Neural progenitor cell (in vitro differentiated cells): ENCODE measurements at regions not wholly inside any gene's neighbourhood (a gene's known extent, or its start where the extent isn't known, plus 50 kb on each side); places are given as distances from the start of the nearest gene placed in this dataset.

Experiments used
- DNase-seq: peaks from one replicate; pipeline ENCODE4 v3.0.0-alpha.2; 2016; ENCODE audit warnings: low spot score
- H2AFZ ChIP-seq: fragments of 200-600 bp; sonication (generic); replicated peaks from 2 replicates; pipeline ENCODE4 v1.6.1; 2016; ENCODE audit warnings: antibody characterized with exemption
- H3F3A ChIP-seq: fragments of 200-600 bp; sonication (generic); 2 replicates; pipeline ENCODE4 v1.6.1; 2016; ENCODE audit warnings: antibody characterized with exemption, low read depth
- H3K27ac ChIP-seq: fragments of 200-600 bp; sonication (generic); 2 replicates; pipeline ENCODE4 v1.5.1; 2016; ENCODE audit warnings: mild to moderate bottlenecking
- H3K27me3 ChIP-seq: fragments of 200-600 bp; sonication (generic); 2 replicates; pipeline ENCODE4 v1.6.1; 2016; ENCODE audit warnings: mild to moderate bottlenecking, moderate library complexity
- H3K36me3 ChIP-seq: fragments of 200-600 bp; sonication (generic); 2 replicates; pipeline ENCODE4 v1.5.1; 2016
- H3K4me1 ChIP-seq: fragments of 200-600 bp; sonication (generic); 2 replicates; pipeline ENCODE4 v1.6.1; 2016; ENCODE audit warnings: mixed run types
- H3K4me2 ChIP-seq: fragments of 200-600 bp; sonication (generic); 2 replicates; pipeline ENCODE4 v1.6.1; 2016
- H3K4me3 ChIP-seq: fragments of 200-600 bp; sonication (generic); 2 replicates; pipeline ENCODE4 v1.5.1; 2016
- H3K79me2 ChIP-seq: fragments of 200-600 bp; sonication (generic); 2 replicates; pipeline ENCODE4 v1.6.1; 2016; ENCODE audit warnings: low read depth
- H3K9ac ChIP-seq: fragments of 200-600 bp; sonication (generic); 2 replicates; pipeline ENCODE4 v1.6.1; 2016
- H3K9me3 ChIP-seq: fragments of 200-600 bp; sonication (generic); 2 replicates; pipeline ENCODE4 v1.5.1; 2016; ENCODE audit warnings: low read depth
- H4K20me1 ChIP-seq: fragments of 200-600 bp; sonication (generic); 2 replicates; pipeline ENCODE4 v1.6.1; 2016; ENCODE audit warnings: low read depth
- H3K27ac Mint-ChIP-seq: 3 replicates; pipeline ENCODE4 v1.8.0; 2021; ENCODE audit warnings: mixed read lengths
- H3K27me3 Mint-ChIP-seq: 2 replicates; pipeline ENCODE4 v1.8.0; 2022; ENCODE audit warnings: low read depth, mild to moderate bottlenecking, inconsistent platforms, moderate library complexity, mixed read lengths; ENCODE audit not compliant: insufficient read depth
- H3K36me3 Mint-ChIP-seq: 3 replicates; pipeline ENCODE4 v1.8.0; 2021; ENCODE audit warnings: mixed read lengths
- H3K4me1 Mint-ChIP-seq: 3 replicates; pipeline ENCODE4 v1.8.0; 2021; ENCODE audit warnings: mixed read lengths
- H3K4me3 Mint-ChIP-seq: 3 replicates; pipeline ENCODE4 v1.8.0; 2021; ENCODE audit warnings: mild to moderate bottlenecking, moderate library complexity, mixed read lengths
- H3K9me3 Mint-ChIP-seq: 3 replicates; pipeline ENCODE4 v1.8.0; 2020; ENCODE audit warnings: mixed read lengths
- CTCF ChIP-seq: fragments of 200-600 bp; sonication (generic); IDR thresholded peaks from 2 replicates; pipeline ENCODE4 v1.5.1; 2017; ENCODE audit warnings: antibody characterized with exemption, mild to moderate bottlenecking
- EZH2 ChIP-seq: fragments of 200-600 bp; sonication (generic); IDR thresholded peaks from 2 replicates; pipeline ENCODE4 v1.6.1; 2017; ENCODE audit warnings: antibody characterized with exemption, mild to moderate bottlenecking, moderate library complexity
- EZH2phosphoT487 ChIP-seq: fragments of 200-600 bp; sonication (generic); IDR thresholded peaks from 2 replicates; pipeline ENCODE4 v1.6.1; 2017; ENCODE audit warnings: antibody characterized with exemption

DNA sequence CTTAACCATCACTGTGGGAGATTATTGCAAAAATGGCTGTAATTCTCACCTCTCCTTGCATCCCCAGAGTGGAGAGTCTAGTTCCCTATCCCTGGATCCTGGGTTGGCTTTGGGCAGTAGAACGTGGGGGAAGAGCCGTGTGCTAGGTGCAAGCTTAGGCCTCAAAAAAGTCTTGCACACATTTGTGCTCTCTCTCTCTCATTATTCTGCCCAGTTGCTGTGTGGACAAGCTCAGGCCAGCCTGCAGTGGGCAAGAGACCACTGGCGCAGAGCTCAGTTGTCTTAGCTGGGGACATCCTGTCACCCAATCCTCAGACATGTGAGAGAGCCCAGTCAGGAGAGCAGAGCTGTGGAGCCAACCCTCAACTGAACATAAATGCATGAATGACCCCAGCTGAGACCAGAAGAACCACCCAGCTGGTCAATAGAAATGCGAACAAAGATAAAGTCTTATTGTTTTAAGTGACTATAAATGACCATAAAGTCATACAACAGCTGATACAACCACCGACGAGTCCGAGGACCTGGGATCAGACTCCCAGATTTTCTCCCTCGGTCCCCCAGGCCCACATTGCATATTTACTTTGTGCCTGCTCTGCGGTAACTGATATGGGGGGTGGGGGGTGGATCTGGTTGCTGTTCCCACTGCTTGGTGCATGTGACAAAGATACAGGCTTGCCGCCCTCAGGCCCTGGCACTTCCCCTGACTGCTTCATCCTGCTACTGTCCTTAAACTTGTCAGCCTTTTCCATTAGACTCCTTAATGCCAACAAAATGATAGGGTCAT, 166.4 kb upstream of the MVB12B start:
- no peak overlapping the region for H3K27ac Mint-ChIP-seq

DNA sequence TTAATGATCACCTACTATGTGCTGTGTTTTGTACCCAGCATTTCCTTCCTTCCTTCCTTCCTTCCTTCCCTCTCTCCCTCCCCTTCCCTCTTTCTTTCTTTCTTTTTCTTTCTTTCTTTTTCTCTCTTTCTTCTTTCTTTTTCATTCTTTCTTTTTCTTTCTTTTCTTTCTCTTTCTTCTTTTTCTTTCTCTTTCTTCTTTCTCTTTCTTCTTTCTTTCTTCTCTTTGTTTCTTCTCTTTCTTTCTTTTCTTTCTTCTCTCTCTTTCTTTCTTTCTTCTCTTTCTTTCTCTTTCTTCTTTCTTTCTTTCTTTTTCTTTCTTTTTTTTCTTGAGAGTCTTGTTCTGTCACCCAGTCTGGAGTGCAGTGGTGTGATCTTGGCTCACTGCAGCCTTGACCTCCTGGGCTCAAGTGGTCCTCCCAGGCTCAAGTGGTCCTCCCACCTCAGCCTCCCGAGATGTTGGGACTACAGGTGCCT, 165.7 kb upstream of the MVB12B start:
- H3K27ac Mint-ChIP-seq: no peak overlapping the region
- H3K4me1 ChIP-seq: no peaks in the 10 kb centered on the region
- H3K79me2 ChIP-seq: no peaks in the 10 kb centered on the region
- no peaks in the 10 kb centered on the region for H3K9me3 ChIP-seq
- no peak overlapping the region for H2AFZ ChIP-seq
- peaks cover 7% of the 10 kb centered on the region for H3K27me3 Mint-ChIP-seq
- TF ChIP-seq EZH2 (no peak), EZH2phosphoT487 (no peak)
- no peak overlapping the region for H3K4me3 ChIP-seq
- no peak for DNase-seq
- H3K36me3 Mint-ChIP-seq: no peaks in the 10 kb centered on the region
- H3K36me3 ChIP-seq: no peaks in the 10 kb centered on the region
- no peaks in the 10 kb centered on the region for H3K27me3 ChIP-seq
- H3K4me1 Mint-ChIP-seq: peaks cover 34% of the 10 kb centered on the region
- H3K27ac ChIP-seq: no peak overlapping the region
- no peaks in the 10 kb centered on the region for H3F3A ChIP-seq
- H3K4me3 Mint-ChIP-seq: no peak overlapping the region
- H4K20me1 ChIP-seq: no peaks in the 10 kb centered on the region
- peaks cover 3% of the 10 kb centered on the region for H3K9me3 Mint-ChIP-seq
- no peak overlapping the region for H3K9ac ChIP-seq
- H3K4me2 ChIP-seq: no peak overlapping the region

More for the DNA sequence above, 166.4 kb upstream of the MVB12B start:
- TF ChIP-seq EZH2phosphoT487: no peak
- no peak for TF ChIP-seq EZH2
- no peak for TF ChIP-seq CTCF
- Histone ChIP-seq H2AFZ (no peak overlapping the region), H4K20me1 (no peaks in the 10 kb centered on the region), H3F3A (no peaks in the 10 kb centered on the region), H3K9ac (no peak overlapping the region), H3K4me2 (no peak overlapping the region), H3K27ac (no peak overlapping the region), H3K4me3 (no peak overlapping the region), H3K27me3 (no peaks in the 10 kb centered on the region), H3K9me3 (no peaks in the 10 kb centered on the region), H3K36me3 (no peaks in the 10 kb centered on the region), H3K4me1 (no peaks in the 10 kb centered on the region), H3K79me2 (no peaks in the 10 kb centered on the region)
- Mint-ChIP-seq H3K4me1 (peaks cover 33% of the 10 kb centered on the region), H3K27me3 (peaks cover 8% of the 10 kb centered on the region), H3K9me3 (peaks cover 3% of the 10 kb centered on the region), H3K4me3 (no peak overlapping the region), H3K36me3 (no peaks in the 10 kb centered on the region)
- no peak for DNase-seq

DNA sequence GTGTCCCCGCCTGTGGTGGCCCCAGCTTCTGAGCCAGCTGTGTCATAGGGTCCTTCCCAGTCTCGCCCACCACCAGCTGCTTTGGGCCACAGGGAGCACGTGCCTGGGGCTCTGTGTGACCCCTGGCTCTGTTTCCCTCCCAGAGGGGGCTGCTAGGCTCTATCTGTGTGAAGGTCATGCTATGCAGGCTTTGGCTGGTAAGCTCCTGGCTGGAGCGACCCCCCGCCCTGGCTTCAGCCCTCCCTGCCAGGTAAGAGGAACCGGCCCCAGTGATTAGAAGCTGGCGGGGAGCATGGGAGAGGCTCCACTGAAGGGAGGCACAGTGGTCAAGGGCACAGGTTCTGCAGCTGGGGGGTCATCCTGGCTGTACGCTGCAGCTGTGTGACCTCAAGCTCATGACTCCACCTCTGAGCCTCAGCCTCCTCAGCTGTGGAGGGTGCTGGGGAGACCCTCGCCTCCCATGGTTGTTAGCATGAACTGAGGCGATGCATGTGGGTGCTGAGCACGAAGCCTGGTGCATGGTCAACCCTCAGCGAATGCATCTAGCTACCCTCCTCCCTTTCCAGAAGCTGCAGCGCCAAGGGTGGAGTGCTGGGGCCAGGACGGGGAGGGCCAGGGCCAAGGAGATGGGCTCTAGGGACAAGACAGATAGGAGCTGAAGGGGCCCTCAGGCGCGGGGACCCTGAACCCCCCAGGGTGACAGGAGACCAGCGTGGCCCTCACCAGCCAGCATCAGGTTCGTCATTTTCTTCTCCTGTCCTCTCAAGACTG, 163.8 kb upstream of the MVB12B start:
- Mint-ChIP-seq H3K4me1 (peaks cover 25% of the 10 kb centered on the region), H3K27me3 (peaks cover 7% of the 10 kb centered on the region), H3K36me3 (no peaks in the 10 kb centered on the region), H3K9me3 (peaks cover 3% of the 10 kb centered on the region), H3K4me3 (no peak overlapping the region), H3K27ac (no peak overlapping the region)
- Histone ChIP-seq H3K9me3 (no peaks in the 10 kb centered on the region), H4K20me1 (no peaks in the 10 kb centered on the region), H3K4me1 (no peaks in the 10 kb centered on the region), H3K9ac (no peak overlapping the region), H2AFZ (no peak overlapping the region), H3K4me3 (no peak overlapping the region), H3K27me3 (no peaks in the 10 kb centered on the region), H3K79me2 (no peaks in the 10 kb centered on the region), H3K4me2 (no peak overlapping the region), H3F3A (no peaks in the 10 kb centered on the region), H3K36me3 (no peaks in the 10 kb centered on the region), H3K27ac (no peak overlapping the region)
- DNase-seq: no peak
- no peak for TF ChIP-seq EZH2phosphoT487
- no peak for TF ChIP-seq CTCF
- TF ChIP-seq EZH2: no peak
